Fibroblast of lung (primary cell): ENCODE measurements at regions not wholly inside any gene's neighbourhood (a gene's known extent, or its start where the extent isn't known, plus 50 kb on each side); places are given as distances from the start of the nearest gene placed in this dataset.

Experiments used
- DNase-seq, 2 donors: peaks; one replicate each; pipeline versions ENCODE4 v3.0.0 to v3.0.0-alpha.2; 2010; ENCODE audit warnings: low read depth in 2 of 2
- H2AFZ ChIP-seq: 2 replicates; pipeline ENCODE4 v1.5.1; 2012; ENCODE audit warnings: low read length, control low read depth, inconsistent platforms
- H3K27ac ChIP-seq: 2 replicates; pipeline ENCODE4 v1.5.1; 2011; ENCODE audit warnings: low read length, control low read depth; ENCODE audit not compliant: insufficient read depth
- H3K27me3 ChIP-seq: 2 replicates; pipeline ENCODE4 v1.5.1; 2011; ENCODE audit warnings: mild to moderate bottlenecking, low read length; ENCODE audit not compliant: control insufficient read depth, insufficient read depth
- H3K36me3 ChIP-seq: 2 replicates; pipeline ENCODE4 v1.5.1; 2011; ENCODE audit warnings: low read length; ENCODE audit not compliant: control insufficient read depth, insufficient read depth
- H3K4me1 ChIP-seq: 2 replicates; pipeline ENCODE4 v1.5.1; 2011; ENCODE audit warnings: low read length; ENCODE audit not compliant: control insufficient read depth, insufficient read depth; ENCODE audit errors: extremely low read depth
- H3K4me2 ChIP-seq: 2 replicates; pipeline ENCODE4 v1.5.1; 2011; ENCODE audit warnings: low read length, control low read depth; ENCODE audit not compliant: insufficient read depth; ENCODE audit errors: extremely low read depth
- H3K4me3 ChIP-seq, 4 experiments: fragments of 200-600 bp in 1 of 4; sonication (generic) in 1 of 4; replicated peaks in 1 of 4; 2 replicates each; pipeline ENCODE4 v1.5.1; 2011 to 2016; ENCODE audit warnings: low read length in 4 of 4, low read depth in 3 of 4, mild to moderate bottlenecking in 3 of 4, control low read depth in 2 of 4, inconsistent platforms in 1 of 4, mixed read lengths in 1 of 4; ENCODE audit not compliant: insufficient read depth in 1 of 4; ENCODE audit errors: control extremely low read depth in 1 of 4
- H3K79me2 ChIP-seq: 2 replicates; pipeline ENCODE4 v1.5.1; 2012; ENCODE audit warnings: mild to moderate bottlenecking, low read length, inconsistent platforms; ENCODE audit not compliant: control insufficient read depth, insufficient read depth
- H3K9ac ChIP-seq: 2 replicates; pipeline ENCODE4 v1.5.1; 2011; ENCODE audit warnings: mild to moderate bottlenecking, low read length, control low read depth; ENCODE audit not compliant: insufficient read depth
- H3K9me3 ChIP-seq: 2 replicates; pipeline ENCODE4 v1.5.1; 2012; ENCODE audit warnings: low read depth, low read length; ENCODE audit not compliant: control insufficient read depth, insufficient read depth
- H4K20me1 ChIP-seq: 2 replicates; pipeline ENCODE4 v1.5.1; 2011; ENCODE audit warnings: low read length; ENCODE audit not compliant: control insufficient read depth, insufficient read depth; ENCODE audit errors: extremely low read depth
- CTCF ChIP-seq, 2 donors: IDR thresholded peaks in 1 of 2; conservative IDR thresholded peaks in 1 of 2; 1 replicate in 1 of 2; 2 replicates in 1 of 2; pipeline ENCODE4 v1.5.1; 2011 to 2012; ENCODE audit warnings: low read length in 2 of 2, control low read depth in 1 of 2, inconsistent platforms in 1 of 2, low read depth in 1 of 2, mild to moderate bottlenecking in 1 of 2
- EZH2 ChIP-seq: IDR thresholded peaks from 2 replicates; pipeline ENCODE4 v1.5.1; 2012; ENCODE audit warnings: low read length, control low read depth, mild to moderate bottlenecking; ENCODE audit errors: missing control alignments

DNA sequence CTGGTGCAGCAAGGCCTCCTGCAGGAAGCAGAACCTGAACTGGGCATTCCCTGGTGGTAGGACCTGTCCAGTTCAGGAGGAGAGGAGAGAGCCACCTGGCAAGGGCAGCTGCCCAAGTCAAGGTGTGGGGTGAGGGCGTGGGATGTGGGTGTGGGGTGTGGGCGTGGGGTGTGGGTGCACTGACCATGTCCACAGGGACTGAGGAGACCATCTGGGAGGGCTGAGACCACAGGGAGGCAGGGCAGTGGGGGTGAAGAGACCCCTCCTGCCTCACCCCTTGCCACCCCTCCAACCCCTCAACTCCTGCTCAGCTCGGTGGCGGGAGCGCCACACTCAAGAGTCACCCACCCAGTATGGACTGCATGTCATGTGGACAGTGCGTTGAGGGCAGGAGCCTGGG is 117.9 kb downstream of the CPZ start:
- no peaks in the 10 kb centered on the region for H3K4me1 ChIP-seq
- H2AFZ ChIP-seq = no peak overlapping the region
- no peaks in the 10 kb centered on the region for H3K9me3 ChIP-seq
- H4K20me1 ChIP-seq = no peaks in the 10 kb centered on the region
- no peak overlapping the region for H3K4me3 ChIP-seq
- no peak overlapping the region for H3K27ac ChIP-seq
- no peak for TF ChIP-seq EZH2
- no peak for TF ChIP-seq CTCF (conservative IDR thresholded peaks at IDR 0.05 in 1 of 2, IDR thresholded peaks at IDR 0.05 in 1 of 2; ENCODE audit: low read depth in 1 of 2, low read length in 2 of 2)
- no peak overlapping the region for H3K4me2 ChIP-seq
- no peak for DNase-seq
- no peaks in the 10 kb centered on the region for H3K79me2 ChIP-seq
- no peak overlapping the region for H3K9ac ChIP-seq
- H3K27me3 ChIP-seq = no peaks in the 10 kb centered on the region
- H3K36me3 ChIP-seq = no peaks in the 10 kb centered on the region

GRCh38 chr4:8709729-8710360 is 117.3 kb downstream of the CPZ start:
- no peak for DNase-seq
- no peaks in the 10 kb centered on the region for H3K27me3 ChIP-seq
- no peak overlapping the region for H3K9ac ChIP-seq
- no peak overlapping the region for H2AFZ ChIP-seq
- H3K4me3 ChIP-seq = no peak overlapping the region
- no peaks in the 10 kb centered on the region for H3K36me3 ChIP-seq
- no peaks in the 10 kb centered on the region for H3K79me2 ChIP-seq
- no peaks in the 10 kb centered on the region for H3K4me1 ChIP-seq
- TF ChIP-seq CTCF (conservative IDR thresholded peaks at IDR 0.05 in 1 of 2, IDR thresholded peaks at IDR 0.05 in 1 of 2; ENCODE audit: low read depth in 1 of 2, low read length in 2 of 2) = no peak
- H3K27ac ChIP-seq = no peak overlapping the region
- no peak overlapping the region for H3K4me2 ChIP-seq
- H4K20me1 ChIP-seq = no peaks in the 10 kb centered on the region
- no peaks in the 10 kb centered on the region for H3K9me3 ChIP-seq

GRCh38 chr4:8709050-8709728 is 116.6 kb downstream of the CPZ start:
- Histone ChIP-seq H3K9ac (no peak overlapping the region), H3K4me3 (no peak overlapping the region), H2AFZ (no peak overlapping the region), H3K4me2 (no peak overlapping the region), H3K27ac (no peak overlapping the region), H3K9me3 (no peaks in the 10 kb centered on the region), H3K4me1 (no peaks in the 10 kb centered on the region), H3K36me3 (no peaks in the 10 kb centered on the region), H4K20me1 (no peaks in the 10 kb centered on the region), H3K79me2 (no peaks in the 10 kb centered on the region), H3K27me3 (no peaks in the 10 kb centered on the region)
- no peak for TF ChIP-seq EZH2
- TF ChIP-seq CTCF (conservative IDR thresholded peaks at IDR 0.05 in 1 of 2, IDR thresholded peaks at IDR 0.05 in 1 of 2; ENCODE audit: low read depth in 1 of 2, low read length in 2 of 2) = no peak
- no peak for DNase-seq
